ENCODE measurements at regions not wholly inside any gene's neighbourhood (a gene's known extent, or its start where the extent isn't known, plus 50 kb on each side); places are given as distances from the start of the nearest gene placed in this dataset.

DNA sequence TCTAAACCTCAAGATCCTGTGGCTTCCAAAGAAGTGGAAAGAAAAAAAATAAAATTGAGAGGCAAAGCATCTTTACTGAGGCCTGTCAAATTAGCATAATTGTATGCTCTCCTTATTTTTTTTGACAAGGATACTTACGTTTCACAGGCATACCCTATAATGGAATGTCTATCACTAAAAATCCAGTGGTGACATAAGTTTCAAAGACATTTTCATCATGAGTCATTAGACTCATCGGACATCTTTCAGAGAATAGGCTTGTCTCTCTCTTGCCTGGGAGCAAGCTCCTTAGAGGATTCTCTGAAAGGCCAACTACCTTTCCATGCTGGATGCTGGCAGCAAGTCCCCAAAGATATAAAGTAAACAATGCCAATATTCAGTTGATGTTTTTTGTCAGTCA, 380.7 kb upstream of the STEAP1 start:
- DNase-seq (ENCODE audit: low read depth, low spot score) = no peak
- in situ Hi-C loops (cut with HindIII; ENCODE audit: low sequenced_read_pairs) = no loop called here
- H3K4me3 ChIP-seq (ENCODE audit: low read depth, low read length) = no peak overlapping the region
- no peak for TF ChIP-seq CTCF (IDR thresholded peaks at IDR 0.05; ENCODE audit: low read depth, low read length)

DNA sequence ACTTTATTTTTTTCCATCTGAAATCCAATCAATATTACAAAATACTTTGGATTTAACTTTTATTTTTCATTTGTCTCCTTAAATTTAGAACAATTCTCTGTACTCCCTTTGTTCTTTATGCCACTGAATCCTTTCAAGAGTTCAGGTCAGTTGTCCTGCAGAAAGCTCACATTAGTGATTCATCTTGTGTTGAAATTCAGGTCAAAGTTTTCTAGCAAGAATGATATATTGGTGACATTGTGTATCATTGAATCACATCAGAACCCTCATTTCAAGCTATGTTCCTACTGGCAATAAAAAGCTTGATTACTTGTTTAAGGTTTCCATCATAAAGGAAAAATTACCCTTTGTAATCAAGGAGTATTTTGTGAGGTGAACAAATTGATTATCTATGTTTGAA, 378.8 kb upstream of the STEAP1 start:
- in situ Hi-C loops (cut with HindIII; ENCODE audit: low sequenced_read_pairs) = no loop called here
- no peak for DNase-seq (ENCODE audit: low read depth, low spot score)
- TF ChIP-seq CTCF (IDR thresholded peaks at IDR 0.05; ENCODE audit: low read depth, low read length) = no peak
- H3K4me3 ChIP-seq (ENCODE audit: low read depth, low read length) = no peak overlapping the region

DNA sequence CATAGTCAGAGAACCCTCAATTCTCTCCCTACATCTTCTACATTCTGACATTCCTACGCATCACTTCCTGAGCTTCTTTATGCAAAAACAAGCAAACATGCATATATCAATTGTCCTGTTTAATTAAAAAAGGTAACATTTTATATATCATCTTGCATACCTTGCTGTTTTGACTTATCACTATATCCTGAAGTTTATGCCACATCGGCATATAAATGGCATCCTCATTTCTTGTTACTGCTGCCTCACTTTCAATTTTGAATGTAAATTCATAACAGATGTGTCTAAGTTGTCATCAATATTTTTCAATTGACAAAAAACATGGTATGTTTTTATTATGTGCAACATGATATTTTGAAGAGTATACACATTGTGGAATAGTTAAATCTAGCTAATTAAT, 377.3 kb upstream of the STEAP1 start:
- no peak overlapping the region for H3K4me3 ChIP-seq (ENCODE audit: low read depth, low read length)
- in situ Hi-C loops (cut with HindIII; ENCODE audit: low sequenced_read_pairs) = no loop called here
- no peak for DNase-seq (ENCODE audit: low read depth, low spot score)
- TF ChIP-seq CTCF (IDR thresholded peaks at IDR 0.05; ENCODE audit: low read depth, low read length) = no peak

DNA sequence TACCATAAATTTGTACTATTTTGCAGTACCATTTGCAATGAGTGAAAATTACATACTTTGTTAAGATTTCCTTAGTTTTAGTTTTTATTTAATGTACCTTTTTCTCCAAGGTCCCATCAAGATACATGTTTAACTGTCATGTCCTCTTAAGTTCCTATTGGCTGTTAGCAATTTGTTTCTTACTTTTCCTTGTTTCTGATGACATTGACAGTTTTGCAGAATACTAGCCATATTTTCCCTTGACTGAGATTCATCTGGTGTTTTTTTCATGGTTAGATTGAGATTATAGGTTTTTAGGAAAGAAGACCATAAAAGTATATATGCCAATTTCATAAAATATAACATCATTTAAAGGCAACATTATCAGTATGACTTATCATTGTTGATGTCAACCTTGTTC, 376.8 kb upstream of the STEAP1 start:
- no peak for TF ChIP-seq CTCF (IDR thresholded peaks at IDR 0.05; ENCODE audit: low read depth, low read length)
- DNase-seq (ENCODE audit: low read depth, low spot score) = no peak
- no peak overlapping the region for H3K4me3 ChIP-seq (ENCODE audit: low read depth, low read length)
- in situ Hi-C loops (cut with HindIII; ENCODE audit: low sequenced_read_pairs) = no loop called here

GRCh38 chr7:89780291-89780690, 374.0 kb upstream of the STEAP1 start:
- in situ Hi-C loops (cut with HindIII; ENCODE audit: low sequenced_read_pairs) = no loop called here
- DNase-seq (ENCODE audit: low read depth, low spot score) = no peak
- no peak for TF ChIP-seq CTCF (IDR thresholded peaks at IDR 0.05; ENCODE audit: low read depth, low read length)
- no peak overlapping the region for H3K4me3 ChIP-seq (ENCODE audit: low read depth, low read length)

DNA sequence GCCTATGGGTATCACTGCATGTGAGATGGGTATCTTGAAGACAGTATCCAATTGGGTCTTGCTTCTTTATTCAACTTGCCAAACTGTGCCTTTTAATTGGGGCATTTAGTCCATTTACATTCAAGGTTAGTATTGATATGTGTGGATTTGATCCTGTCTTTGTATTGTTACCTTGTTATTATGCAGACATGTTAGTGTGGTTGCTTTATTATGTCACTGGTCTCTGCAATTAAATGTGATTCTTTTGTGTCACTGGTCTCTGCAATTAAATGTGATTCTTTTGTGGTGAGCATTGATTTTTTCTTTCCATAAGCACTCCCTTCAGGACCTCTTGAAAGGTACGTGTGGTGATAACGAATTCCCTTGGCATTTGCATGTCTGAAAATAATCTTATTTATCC, 357.8 kb upstream of the STEAP1 start:
- no peak overlapping the region for H3K4me3 ChIP-seq (ENCODE audit: low read depth, low read length)
- in situ Hi-C loops (cut with HindIII; ENCODE audit: low sequenced_read_pairs) = no loop called here
- no peak for DNase-seq (ENCODE audit: low read depth, low spot score)
- no peak for TF ChIP-seq CTCF (IDR thresholded peaks at IDR 0.05; ENCODE audit: low read depth, low read length)

- TF ChIP-seq CTCF (IDR thresholded peaks at IDR 0.05; ENCODE audit: low read depth, low read length) = no peak
- in situ Hi-C loops (cut with HindIII; ENCODE audit: low sequenced_read_pairs) = no loop called here
- no peak overlapping the region for H3K4me3 ChIP-seq (ENCODE audit: low read depth, low read length)
- no peak for DNase-seq (ENCODE audit: low read depth, low spot score)
Observed at GRCh38 chr7:89797965-89798598, 356.2 kb upstream of the STEAP1 start.

Measured in astrocyte of the spinal cord (primary cell).